DMS153 treated with DMSO at 0.1 percent for 48 hours (cell line): ENCODE measurements at regions not wholly inside any gene's neighbourhood (a gene's known extent, or its start where the extent isn't known, plus 50 kb on each side); places are given as distances from the start of the nearest gene placed in this dataset.
"Not testable (repeated sequence)": the region's sequence is repeated elsewhere in the genome, so short reads cannot be mapped to it uniquely, and the experiment has no call there.

Source experiments
- DNase-seq: peaks from one replicate; lab custom pipeline; 2025; ENCODE audit not compliant: unreplicated experiment; lab: John Stamatoyannopoulos, UW

GRCh38 chr18:57887543-57888383, 84.6 kb upstream of the ATP8B1 start:
- DNase-seq = no peak

GRCh38 chr18:57885931-57886330, 82.8 kb upstream of the ATP8B1 start:
- no peak for DNase-seq

GRCh38 chr18:57882465-57882864, 79.3 kb upstream of the ATP8B1 start:
- no peak for DNase-seq

- DNase-seq = peak; percentile 47
Observed at GRCh38 chr18:57881818-57882413, 78.8 kb upstream of the ATP8B1 start.

GRCh38 chr18:57879924-57880323, 76.8 kb upstream of the ATP8B1 start:
- DNase-seq = not testable (repeated sequence)

- no peak for DNase-seq
Observed at GRCh38 chr18:57869221-57869620, 66.1 kb upstream of the ATP8B1 start.

- no peak for DNase-seq
Observed at GRCh38 chr18:57866355-57866754, 63.2 kb upstream of the ATP8B1 start.

GRCh38 chr18:57864615-57865121, 61.6 kb upstream of the ATP8B1 start:
- no peak for DNase-seq

- no peak for DNase-seq
Observed at GRCh38 chr18:57863706-57864105, 60.6 kb upstream of the ATP8B1 start.

- no peak for DNase-seq
Observed at GRCh38 chr18:57859314-57859713, 56.2 kb upstream of the ATP8B1 start.

GRCh38 chr18:57856557-57857280, 53.6 kb upstream of the ATP8B1 start:
- peak; percentile 84 for DNase-seq

- no peak for DNase-seq
Observed at GRCh38 chr18:57856128-57856527, 53.0 kb upstream of the ATP8B1 start.

- no peak for DNase-seq
Observed at GRCh38 chr18:57855551-57855950, 52.4 kb upstream of the ATP8B1 start.

GRCh38 chr18:57854726-57855125, 51.6 kb upstream of the ATP8B1 start:
- no peak for DNase-seq

GRCh38 chr18:57853864-57854263, 50.7 kb upstream of the ATP8B1 start:
- DNase-seq = no peak

- DNase-seq = no peak
Observed at GRCh38 chr18:57853133-57853532, 50.0 kb upstream of the ATP8B1 start.
